Neural cell (in vitro differentiated cells): ENCODE measurements at regions not wholly inside any gene's neighbourhood (a gene's known extent, or its start where the extent isn't known, plus 50 kb on each side); places are given as distances from the start of the nearest gene placed in this dataset.

Source experiments
- POLR2AphosphoS5 ChIP-seq: IDR thresholded peaks from 2 replicates; pipeline ENCODE4 v1.6.1; 2012
- TAF1 ChIP-seq: IDR thresholded peaks from 2 replicates; pipeline ENCODE4 v1.6.1; 2012; ENCODE audit warnings: low read depth
- TF ChIP-seq, protein P1 (sequence below): fragments of 450-650 bp; IDR thresholded peaks from 2 replicates; pipeline ENCODE4 v1.5.1; 2014; ENCODE audit warnings: antibody characterized with exemption, mild to moderate bottlenecking, moderate library complexity; ENCODE audit not compliant: poor library complexity, severe bottlenecking

DNA sequence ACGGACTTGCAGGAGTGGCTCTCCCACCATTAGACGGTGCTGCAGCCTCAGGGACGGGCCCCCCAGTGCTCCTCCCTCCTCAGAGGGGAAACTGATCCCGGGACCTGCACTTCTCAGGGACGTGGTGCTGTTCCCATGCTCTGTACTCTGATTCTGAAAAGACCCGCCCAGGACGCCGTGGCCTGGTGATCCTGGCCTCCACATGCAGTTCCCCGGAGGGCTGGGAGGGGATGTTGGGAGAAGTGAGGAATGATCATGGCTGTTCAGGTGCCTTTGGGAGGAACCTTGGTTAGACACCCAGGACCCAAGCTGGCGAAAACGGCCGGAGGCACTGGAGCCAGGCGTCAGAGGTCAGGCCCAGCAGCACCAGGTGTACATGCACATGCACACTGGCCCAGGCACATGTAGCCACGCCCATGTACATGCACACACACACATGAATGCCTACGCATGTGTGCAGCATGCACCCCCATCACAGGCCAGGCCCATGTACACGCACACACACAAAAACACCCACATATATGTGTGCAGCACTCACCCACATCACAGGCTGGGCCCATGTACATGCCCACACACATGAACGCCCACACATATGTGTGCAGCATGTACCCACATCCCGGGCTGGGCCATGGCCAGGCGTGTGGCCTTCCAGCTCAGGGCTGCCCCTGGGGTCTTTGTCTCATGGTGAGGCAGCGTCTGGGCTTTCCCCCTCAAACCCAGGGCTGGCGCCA, 52.6 kb upstream of the DACT2 start:
- TF ChIP-seq, protein P1, sequence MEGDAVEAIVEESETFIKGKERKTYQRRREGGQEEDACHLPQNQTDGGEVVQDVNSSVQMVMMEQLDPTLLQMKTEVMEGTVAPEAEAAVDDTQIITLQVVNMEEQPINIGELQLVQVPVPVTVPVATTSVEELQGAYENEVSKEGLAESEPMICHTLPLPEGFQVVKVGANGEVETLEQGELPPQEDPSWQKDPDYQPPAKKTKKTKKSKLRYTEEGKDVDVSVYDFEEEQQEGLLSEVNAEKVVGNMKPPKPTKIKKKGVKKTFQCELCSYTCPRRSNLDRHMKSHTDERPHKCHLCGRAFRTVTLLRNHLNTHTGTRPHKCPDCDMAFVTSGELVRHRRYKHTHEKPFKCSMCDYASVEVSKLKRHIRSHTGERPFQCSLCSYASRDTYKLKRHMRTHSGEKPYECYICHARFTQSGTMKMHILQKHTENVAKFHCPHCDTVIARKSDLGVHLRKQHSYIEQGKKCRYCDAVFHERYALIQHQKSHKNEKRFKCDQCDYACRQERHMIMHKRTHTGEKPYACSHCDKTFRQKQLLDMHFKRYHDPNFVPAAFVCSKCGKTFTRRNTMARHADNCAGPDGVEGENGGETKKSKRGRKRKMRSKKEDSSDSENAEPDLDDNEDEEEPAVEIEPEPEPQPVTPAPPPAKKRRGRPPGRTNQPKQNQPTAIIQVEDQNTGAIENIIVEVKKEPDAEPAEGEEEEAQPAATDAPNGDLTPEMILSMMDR = no peak
- TF ChIP-seq TAF1 = no peak
- no peak for TF ChIP-seq POLR2AphosphoS5
